ENCODE measurements at regions not wholly inside any gene's neighbourhood (a gene's known extent, or its start where the extent isn't known, plus 50 kb on each side); places are given as distances from the start of the nearest gene placed in this dataset.

GRCh38 chr10:78775891-78776290, 292.9 kb upstream of the ZMIZ1 start:
- TF ChIP-seq CTCF (IDR thresholded peaks at IDR 0.05), result no peak
- no peak for TF ChIP-seq POLR2A (IDR thresholded peaks at IDR 0.05)
- no peak for TF ChIP-seq POLR2AphosphoS5 (IDR thresholded peaks at IDR 0.05)
- no peak for TF ChIP-seq EP300 (IDR thresholded peaks at IDR 0.05)
